ENCODE measurements at regions not wholly inside any gene's neighbourhood (a gene's known extent, or its start where the extent isn't known, plus 50 kb on each side); places are given as distances from the start of the nearest gene placed in this dataset.
"Not testable (repeated sequence)": the region's sequence is repeated elsewhere in the genome, so short reads cannot be mapped to it uniquely, and the experiment has no call there.

DNA sequence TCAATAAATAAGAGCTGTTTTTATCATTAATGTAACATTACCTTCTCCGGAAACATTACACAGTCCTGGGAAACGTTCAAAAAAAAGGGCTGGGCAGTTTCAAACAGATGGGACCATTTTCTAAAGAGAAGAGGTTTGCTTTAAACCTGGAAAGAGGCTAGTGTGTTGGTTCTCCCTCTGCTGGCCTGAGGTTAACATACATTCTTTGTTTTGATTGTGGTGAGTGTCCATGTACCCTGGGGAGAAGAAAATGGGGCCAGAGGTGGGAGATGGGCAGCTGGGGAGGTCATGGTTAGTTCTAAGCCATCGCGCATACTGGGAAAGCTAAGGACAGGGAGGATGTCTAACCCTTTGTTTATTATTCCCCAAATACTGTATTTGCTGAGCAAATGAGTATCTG is 194.7 kb downstream of the CPEB2 start:
- Mint-ChIP-seq H3K27me3 (peaks cover 2% of the 10 kb centered on the region), H3K27ac (no peak overlapping the region), H3K9me3 (no peaks in the 10 kb centered on the region), H3K4me3 (no peak overlapping the region), H3K36me3 (ENCODE audit: low read depth) (no peaks in the 10 kb centered on the region), H3K4me1 (ENCODE audit: low read depth) (no peaks in the 10 kb centered on the region)
- DNase-seq (no peak), ATAC-seq (no peak)
- ChIA-PET POLR2A (no interaction called here), CTCF (interaction anchor here (0.8 to 1.4 kb wide), 2 partner anchors 200 to 260 kb away, joined by 3 read pairs; no protein-coding TSS in a partner anchor)
- intact Hi-C loops (cut with micrococcal nuclease) = no loop called here
- no peak for TF ChIP-seq CTCF (IDR thresholded peaks at IDR 0.05)

- CTCF ChIA-PET = no interaction called here
- Mint-ChIP-seq H3K9me3 (no peaks in the 10 kb centered on the region), H3K27me3 (peaks cover 2% of the 10 kb centered on the region), H3K36me3 (ENCODE audit: low read depth) (no peaks in the 10 kb centered on the region), H3K27ac (no peak overlapping the region), H3K4me1 (ENCODE audit: low read depth) (no peaks in the 10 kb centered on the region), H3K4me3 (no peak overlapping the region)
- ATAC-seq (no peak), DNase-seq (no peak)
- no peak for TF ChIP-seq CTCF (IDR thresholded peaks at IDR 0.05)
- POLR2A ChIA-PET = no interaction called here
- intact Hi-C loops (cut with micrococcal nuclease) = no loop called here
Observed at GRCh38 chr4:15198070-15198727, 195.9 kb downstream of the CPEB2 start.

DNA sequence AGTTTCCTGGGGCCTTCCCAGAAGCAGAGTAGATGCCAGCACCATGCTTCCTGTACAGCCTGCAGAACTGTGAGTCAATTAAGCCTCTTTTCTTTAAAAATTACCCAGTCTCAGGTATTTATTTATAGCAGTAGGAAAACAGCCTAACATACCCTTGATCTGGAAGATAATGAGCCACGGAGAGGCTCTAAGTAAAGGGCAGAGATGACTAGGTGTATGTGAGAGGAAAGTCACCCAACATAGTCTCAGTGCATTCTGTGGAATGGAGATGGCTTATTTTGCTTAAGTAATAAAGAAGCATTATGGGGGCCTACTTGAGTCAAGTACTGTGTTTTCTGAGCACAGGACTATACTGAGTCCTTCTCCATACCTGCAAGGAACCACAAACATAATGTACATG is 199.5 kb downstream of the CPEB2 start:
- H3K9me3 Mint-ChIP-seq = peaks cover 10% of the 10 kb centered on the region
- peaks cover 2% of the 10 kb centered on the region for H3K36me3 Mint-ChIP-seq (ENCODE audit: low read depth)
- ChIA-PET CTCF (no interaction called here), POLR2A (interaction anchor here (0.5 kb wide), 1 partner anchor 249 kb away, joined by 3 read pairs; no protein-coding TSS in a partner anchor)
- H3K27me3 Mint-ChIP-seq = peaks cover 2% of the 10 kb centered on the region
- no peak overlapping the region for H3K4me3 Mint-ChIP-seq
- ATAC-seq (no peak), DNase-seq (no peak)
- TF ChIP-seq CTCF (IDR thresholded peaks at IDR 0.05) = no peak
- no peak overlapping the region for H3K27ac Mint-ChIP-seq
- intact Hi-C loops (cut with micrococcal nuclease) = no loop called here
- no peaks in the 10 kb centered on the region for H3K4me1 Mint-ChIP-seq (ENCODE audit: low read depth)

DNA sequence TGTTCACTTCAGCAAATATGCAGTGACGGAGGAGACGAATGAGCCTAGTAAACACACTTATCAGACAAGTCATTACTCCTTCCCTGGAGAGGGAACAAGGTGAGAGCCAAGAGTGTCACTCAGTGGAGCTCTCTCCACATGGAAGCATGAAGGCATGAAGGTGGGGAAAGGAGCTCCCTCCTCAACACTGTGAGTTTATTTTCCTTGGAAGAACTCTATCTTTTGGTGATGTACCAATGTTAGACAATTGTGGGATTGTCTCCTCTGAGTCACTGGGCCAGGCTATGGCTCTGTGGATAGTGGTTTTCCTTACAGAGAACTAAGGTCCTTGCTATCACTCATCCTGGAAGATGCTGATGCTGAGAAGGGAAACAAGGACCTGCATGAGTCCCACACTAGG is 200.2 kb downstream of the CPEB2 start:
- intact Hi-C loops (cut with micrococcal nuclease) = no loop called here
- DNase-seq (no peak), ATAC-seq (no peak)
- Mint-ChIP-seq H3K27ac (no peak overlapping the region), H3K4me3 (no peak overlapping the region), H3K4me1 (ENCODE audit: low read depth) (no peaks in the 10 kb centered on the region), H3K27me3 (peaks cover 2% of the 10 kb centered on the region), H3K9me3 (peaks cover 16% of the 10 kb centered on the region), H3K36me3 (ENCODE audit: low read depth) (peaks cover 4% of the 10 kb centered on the region)
- POLR2A ChIA-PET = interaction anchor here (0.6 kb wide), 1 partner anchor 143 kb away, joined by 4 read pairs; no protein-coding TSS in a partner anchor
- no peak for TF ChIP-seq CTCF (IDR thresholded peaks at IDR 0.05)
- CTCF ChIA-PET = no interaction called here

- intact Hi-C loops (cut with micrococcal nuclease); H3K4me3 Mint-ChIP-seq; POLR2A ChIA-PET; H3K4me1 Mint-ChIP-seq (ENCODE audit: low read depth); H3K27ac Mint-ChIP-seq; DNase-seq; ATAC-seq; H3K36me3 Mint-ChIP-seq (ENCODE audit: low read depth); H3K27me3 Mint-ChIP-seq; CTCF ChIA-PET: not testable (repeated sequence)
- H3K9me3 Mint-ChIP-seq = peaks cover 20% of the 10 kb centered on the region
Observed at GRCh38 chr4:15206526-15206925, 204.2 kb downstream of the CPEB2 start.
